ENCODE measurements at regions not wholly inside any gene's neighbourhood (a gene's known extent, or its start where the extent isn't known, plus 50 kb on each side); places are given as distances from the start of the nearest gene placed in this dataset.

- no peak for DNase-seq (ENCODE audit: low spot score)
- no peak for TF ChIP-seq CTCF (IDR thresholded peaks at IDR 0.05; ENCODE audit: unreplicated experiment)
- peaks cover 22% of the 10 kb centered on the region for H3K9me3 Mint-ChIP-seq (ENCODE audit: unreplicated experiment)
These were observed 1024.8 kb upstream of the AUTS2 start for GRCh38 chr7:68573271-68574005.

GRCh38 chr7:68576366-68576765 lies 1021.9 kb upstream of the AUTS2 start:
- no peak for TF ChIP-seq CTCF (IDR thresholded peaks at IDR 0.05; ENCODE audit: unreplicated experiment)
- no peak overlapping the region for H3K27ac Mint-ChIP-seq (ENCODE audit: unreplicated experiment)

More at GRCh38 chr7:68573271-68574005, 1024.8 kb upstream of the AUTS2 start:
- Mint-ChIP-seq H3K36me3 (ENCODE audit: low read depth, unreplicated experiment) (peaks cover 7% of the 10 kb centered on the region), H3K27ac (ENCODE audit: unreplicated experiment) (no peak overlapping the region), H3K4me1 (ENCODE audit: unreplicated experiment) (no peaks in the 10 kb centered on the region), H3K4me3 (ENCODE audit: unreplicated experiment) (no peak overlapping the region), H3K27me3 (ENCODE audit: unreplicated experiment) (peaks cover 3% of the 10 kb centered on the region)

GRCh38 chr7:68581417-68581816 lies 1016.9 kb upstream of the AUTS2 start:
- no peaks in the 10 kb centered on the region for H3K27me3 Mint-ChIP-seq (ENCODE audit: unreplicated experiment)

More at GRCh38 chr7:68576366-68576765, 1021.9 kb upstream of the AUTS2 start:
- no peak for DNase-seq (ENCODE audit: low spot score)
- Mint-ChIP-seq H3K4me1 (ENCODE audit: unreplicated experiment) (no peaks in the 10 kb centered on the region), H3K36me3 (ENCODE audit: low read depth, unreplicated experiment) (no peaks in the 10 kb centered on the region), H3K27me3 (ENCODE audit: unreplicated experiment) (peaks cover 3% of the 10 kb centered on the region), H3K9me3 (ENCODE audit: unreplicated experiment) (peaks cover 23% of the 10 kb centered on the region), H3K4me3 (ENCODE audit: unreplicated experiment) (no peak overlapping the region)

GRCh38 chr7:68587599-68587998 lies 1010.7 kb upstream of the AUTS2 start:
- H3K4me1 Mint-ChIP-seq (ENCODE audit: unreplicated experiment) = no peaks in the 10 kb centered on the region
- H3K9me3 Mint-ChIP-seq (ENCODE audit: unreplicated experiment) = peaks cover 43% of the 10 kb centered on the region
- peaks cover 7% of the 10 kb centered on the region for H3K36me3 Mint-ChIP-seq (ENCODE audit: low read depth, unreplicated experiment)
- no peaks in the 10 kb centered on the region for H3K27me3 Mint-ChIP-seq (ENCODE audit: unreplicated experiment)
- H3K4me3 Mint-ChIP-seq (ENCODE audit: unreplicated experiment) = no peak overlapping the region
- TF ChIP-seq CTCF (IDR thresholded peaks at IDR 0.05; ENCODE audit: unreplicated experiment) = no peak
- DNase-seq (ENCODE audit: low spot score) = no peak
- no peak overlapping the region for H3K27ac Mint-ChIP-seq (ENCODE audit: unreplicated experiment)

More at GRCh38 chr7:68581417-68581816, 1016.9 kb upstream of the AUTS2 start:
- Mint-ChIP-seq H3K4me3 (ENCODE audit: unreplicated experiment) (no peak overlapping the region), H3K27ac (ENCODE audit: unreplicated experiment) (no peak overlapping the region), H3K9me3 (ENCODE audit: unreplicated experiment) (peaks cover 31% of the 10 kb centered on the region), H3K36me3 (ENCODE audit: low read depth, unreplicated experiment) (peaks cover 4% of the 10 kb centered on the region), H3K4me1 (ENCODE audit: unreplicated experiment) (no peaks in the 10 kb centered on the region)
- TF ChIP-seq CTCF (IDR thresholded peaks at IDR 0.05; ENCODE audit: unreplicated experiment) = no peak
- DNase-seq (ENCODE audit: low spot score) = no peak

GRCh38 chr7:68601826-68602225 lies 996.4 kb upstream of the AUTS2 start:
- Mint-ChIP-seq H3K4me1 (ENCODE audit: unreplicated experiment) (no peaks in the 10 kb centered on the region), H3K36me3 (ENCODE audit: low read depth, unreplicated experiment) (peaks cover 4% of the 10 kb centered on the region), H3K9me3 (ENCODE audit: unreplicated experiment) (peaks cover 45% of the 10 kb centered on the region), H3K27me3 (ENCODE audit: unreplicated experiment) (no peaks in the 10 kb centered on the region), H3K27ac (ENCODE audit: unreplicated experiment) (no peak overlapping the region), H3K4me3 (ENCODE audit: unreplicated experiment) (no peak overlapping the region)
- TF ChIP-seq CTCF (IDR thresholded peaks at IDR 0.05; ENCODE audit: unreplicated experiment) = no peak
- DNase-seq (ENCODE audit: low spot score) = no peak
